COLO668 (cell line): ENCODE measurements at regions not wholly inside any gene's neighbourhood (a gene's known extent, or its start where the extent isn't known, plus 50 kb on each side); places are given as distances from the start of the nearest gene placed in this dataset.
A peak's percentile ranks its signal among the peaks of the same experiment; 100 is the strongest.
"Not testable (repeated sequence)": the region's sequence is repeated elsewhere in the genome, so short reads cannot be mapped to it uniquely, and the experiment has no call there.

Experiments used
- DNase-seq: peaks from one replicate; lab custom pipeline; 2025; ENCODE audit not compliant: unreplicated experiment; lab: John Stamatoyannopoulos, UW

DNA sequence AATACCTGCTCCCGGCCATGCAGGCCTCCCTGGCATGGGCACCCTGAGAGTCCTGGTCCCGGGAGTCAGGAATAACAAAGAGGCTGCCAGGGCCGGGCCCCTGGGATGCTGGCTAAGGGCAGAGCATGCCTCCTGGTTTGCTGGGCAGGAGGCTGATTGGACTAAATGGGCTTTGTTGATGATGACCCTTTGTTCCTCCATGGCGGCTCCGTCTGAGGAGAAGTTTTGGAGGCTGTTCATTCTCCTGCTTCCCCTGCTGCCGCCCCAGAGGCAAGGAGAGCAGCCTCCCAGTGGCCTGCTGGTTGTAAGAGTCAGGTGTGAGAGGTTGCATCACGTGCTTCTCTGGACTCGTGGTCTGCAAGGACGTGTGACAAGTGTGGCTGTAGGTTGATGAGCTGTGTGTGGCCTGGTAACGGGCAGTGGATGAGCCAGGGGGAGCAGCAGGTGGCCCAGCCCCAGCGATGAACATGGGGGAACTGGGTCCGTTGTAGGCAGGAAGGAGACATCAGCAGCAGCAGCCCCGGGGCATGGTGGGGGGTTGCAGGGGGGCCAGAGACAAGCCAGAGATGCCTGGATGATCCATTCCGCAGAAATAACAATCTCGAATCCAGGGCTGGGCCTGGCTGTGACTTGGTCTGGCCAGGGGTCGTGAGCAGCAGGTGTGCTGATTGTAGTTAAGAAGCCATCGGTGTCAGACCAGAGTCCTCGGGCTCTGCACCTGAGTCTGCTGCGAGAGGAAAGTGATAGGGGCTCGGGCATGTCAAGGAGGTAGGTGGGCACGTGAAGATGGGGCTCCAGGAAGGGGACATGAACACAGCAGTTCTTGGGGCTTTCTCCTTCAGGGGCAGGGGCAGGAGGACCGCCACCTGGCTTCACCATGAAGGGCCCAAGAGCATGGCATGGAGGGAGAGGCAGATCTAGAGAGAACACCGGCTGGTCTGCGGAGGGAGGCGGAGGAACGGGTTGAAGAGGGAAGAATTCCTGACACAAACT, 101.4 kb downstream of the TNFRSF13B start:
- DNase-seq, result no peak

DNA sequence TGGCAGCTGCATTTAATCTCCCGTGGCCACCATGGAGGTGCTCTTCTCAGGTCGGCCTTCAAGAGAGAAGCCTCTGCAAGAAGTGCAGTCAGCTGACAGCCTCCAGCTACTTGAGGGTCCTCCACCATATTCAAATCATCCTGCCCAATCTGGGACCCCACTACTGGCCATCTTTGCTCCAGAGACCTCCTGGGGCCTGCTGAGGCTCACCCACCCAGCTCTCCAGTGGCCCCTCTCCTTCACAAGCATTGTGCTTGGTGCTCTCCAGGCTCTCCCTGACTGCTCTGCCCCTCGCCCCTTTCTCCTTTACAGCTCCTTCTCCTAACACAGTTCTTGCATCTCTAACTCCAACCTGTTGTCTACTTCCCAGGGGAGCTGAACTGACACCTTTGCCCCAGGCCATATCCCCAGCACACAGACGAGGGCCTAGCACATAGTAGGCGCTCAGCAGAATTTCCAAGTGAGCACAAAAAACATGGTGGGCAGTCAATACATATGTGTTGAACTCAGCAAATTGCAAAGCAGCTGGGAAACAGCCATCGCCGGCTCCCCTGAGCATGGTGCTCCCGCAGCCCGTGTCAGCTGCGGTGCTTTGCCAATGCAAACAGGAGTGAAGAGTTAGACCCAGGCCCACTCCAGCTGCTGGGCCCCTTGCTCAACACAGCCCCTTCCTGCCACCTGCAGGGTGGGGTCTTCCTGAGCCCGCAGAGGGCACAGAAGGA, 102.2 kb downstream of the TNFRSF13B start:
- DNase-seq, result not testable (repeated sequence)

DNA sequence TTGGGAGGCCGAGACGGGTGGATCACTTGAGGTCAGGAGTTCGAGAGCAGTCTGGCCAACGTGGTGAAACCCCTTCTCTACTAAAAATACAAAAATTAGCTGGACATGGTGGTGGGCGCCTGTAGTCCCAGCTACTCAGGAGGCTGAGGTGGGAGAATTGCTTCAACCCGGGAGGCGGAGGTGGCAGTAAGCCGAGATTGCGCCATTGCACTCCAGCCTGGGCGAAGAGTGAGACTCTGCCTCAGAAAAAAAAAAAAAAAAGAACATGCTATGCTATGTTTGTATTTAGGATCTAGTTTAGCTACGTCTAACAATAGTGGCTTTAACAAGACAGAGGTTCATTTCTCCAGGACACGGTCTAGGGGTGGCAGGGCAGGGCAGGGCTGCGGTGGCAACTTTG, 103.3 kb downstream of the TNFRSF13B start:
- not testable (repeated sequence) for DNase-seq

DNA sequence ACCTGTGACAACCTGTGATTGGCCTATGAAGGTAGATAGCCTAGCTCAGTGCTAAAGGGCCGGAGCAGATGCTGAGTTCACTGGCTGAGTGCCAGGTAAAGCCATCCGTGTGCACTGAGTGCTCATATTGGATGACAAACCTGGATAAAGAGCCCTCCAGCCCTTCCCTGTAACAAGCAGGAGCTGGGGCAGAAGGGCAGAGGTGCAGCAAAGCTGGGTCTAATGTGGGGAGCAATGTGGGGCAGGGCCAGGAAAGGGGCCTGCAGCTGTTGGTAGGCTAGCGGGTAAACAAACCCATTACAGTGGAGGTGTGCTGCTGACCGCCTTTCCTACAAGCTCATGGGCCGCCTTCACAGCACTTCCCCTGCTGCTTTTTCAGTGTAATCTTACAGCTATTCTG, 104.4 kb downstream of the TNFRSF13B start:
- peak; percentile 34 for DNase-seq

DNA sequence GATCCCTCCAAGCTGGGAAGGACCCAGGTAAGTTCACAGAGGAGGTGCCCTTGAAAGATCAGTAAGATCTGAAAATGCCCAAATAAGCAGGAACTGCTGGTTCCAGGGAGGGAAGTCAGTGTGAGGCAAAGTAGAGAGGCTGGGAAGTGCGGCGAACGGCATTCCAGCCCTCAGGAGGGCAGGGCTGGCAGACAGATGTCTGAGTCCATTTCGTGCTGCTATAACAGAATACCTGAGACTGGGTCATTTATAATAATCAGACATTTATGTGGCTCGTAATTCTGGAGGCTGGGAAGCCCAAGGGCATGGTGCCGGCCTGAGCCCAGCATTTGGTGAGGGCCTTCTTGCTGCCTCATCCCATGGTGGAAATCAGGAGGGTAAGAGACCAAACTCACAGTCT, 105.1 kb downstream of the TNFRSF13B start:
- DNase-seq, result not testable (repeated sequence)

DNA sequence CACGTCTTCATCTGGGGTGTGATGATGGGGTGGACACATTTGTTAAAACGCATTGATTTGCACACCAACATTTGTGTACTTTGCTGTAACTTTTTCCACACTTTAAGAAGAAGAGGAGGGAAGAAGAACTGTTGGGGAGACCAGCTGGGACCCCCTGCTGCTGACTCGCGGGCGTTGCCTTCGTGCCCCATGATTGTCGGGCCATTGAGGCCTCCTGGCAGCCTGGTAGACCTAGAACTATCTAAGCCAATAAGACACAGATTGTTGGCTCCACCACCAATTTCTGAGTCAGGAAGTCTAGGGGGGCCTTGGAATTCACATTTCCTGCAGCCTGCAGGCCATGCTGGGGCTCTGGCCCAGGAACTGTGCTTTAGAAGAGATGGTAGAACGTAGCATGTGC, 105.5 kb downstream of the TNFRSF13B start:
- DNase-seq, result no peak

DNA sequence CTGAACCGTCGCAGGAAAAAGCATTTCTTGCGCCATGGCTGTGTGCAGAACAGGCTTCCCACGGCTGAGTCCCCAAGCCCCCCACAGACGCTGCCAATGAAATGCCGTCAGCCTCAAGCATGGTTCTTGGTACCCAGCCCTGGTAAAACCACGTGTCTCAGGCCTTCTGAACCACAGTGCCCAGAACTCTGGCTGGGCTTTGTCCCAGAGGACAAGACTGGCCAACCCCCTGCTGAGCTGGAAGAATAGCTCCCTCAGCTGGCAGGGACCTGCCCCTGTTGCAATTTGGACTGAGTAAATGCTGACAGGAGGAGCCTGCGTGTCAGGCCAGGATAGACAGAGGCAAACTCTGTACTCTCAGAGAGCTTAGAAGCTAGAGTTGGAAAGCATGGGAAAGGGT, 106.2 kb downstream of the TNFRSF13B start:
- not testable (repeated sequence) for DNase-seq

DNA sequence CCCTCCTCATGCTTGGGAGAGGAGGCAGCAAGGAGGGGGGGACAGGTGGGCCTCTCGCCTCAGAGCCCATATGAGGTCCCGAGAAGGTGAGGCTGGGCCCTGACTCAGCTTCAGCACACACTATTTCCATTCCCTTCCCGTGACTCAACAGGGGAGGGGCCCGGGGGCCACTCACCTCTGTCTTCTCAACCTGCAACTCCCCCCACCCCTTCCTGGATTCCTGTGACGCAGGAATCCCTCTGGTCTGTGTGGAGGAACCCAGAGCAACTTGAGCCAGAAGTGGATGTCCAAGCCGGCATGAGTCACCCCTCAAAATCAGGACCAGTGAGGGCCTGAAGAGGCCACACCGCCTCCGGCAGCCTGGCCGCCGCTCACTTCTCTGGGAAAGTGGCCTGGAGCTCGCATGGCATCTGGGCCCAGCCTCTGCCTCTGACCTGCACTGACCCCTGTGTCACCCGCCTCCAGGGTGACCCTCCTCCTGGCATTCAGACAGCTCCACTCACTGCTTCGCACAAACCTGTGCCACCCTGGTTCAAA, 106.8 kb downstream of the TNFRSF13B start:
- not testable (repeated sequence) for DNase-seq

DNA sequence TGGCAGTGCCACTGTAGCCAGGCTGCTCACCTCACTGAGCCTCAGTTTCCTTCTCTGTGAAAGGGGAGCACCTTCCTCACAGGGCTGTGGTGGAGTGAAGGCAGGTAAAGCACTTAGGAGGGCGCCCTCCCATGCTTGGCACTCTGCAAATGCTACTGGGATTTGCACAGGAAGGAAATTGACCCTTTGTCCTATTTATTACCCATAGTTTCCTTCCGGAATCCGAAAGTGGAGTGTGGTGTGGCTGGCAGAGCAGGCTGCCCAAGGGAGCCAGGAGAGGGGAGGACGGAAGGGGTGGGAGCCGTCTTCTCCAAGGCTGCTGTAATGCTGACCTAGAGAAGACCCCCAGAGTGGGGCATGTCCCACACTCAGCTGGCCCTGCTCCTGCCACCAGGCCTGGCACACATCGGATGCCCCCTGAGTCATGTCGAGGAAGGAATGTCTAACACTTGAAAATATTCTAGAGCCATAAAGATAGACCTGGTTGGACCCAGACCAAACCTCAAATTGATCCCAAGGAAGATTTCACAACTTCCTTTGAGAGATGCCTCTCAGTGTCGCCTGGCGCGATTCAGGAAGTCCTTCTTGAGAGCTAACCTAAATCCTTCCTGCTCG, 107.3 kb downstream of the TNFRSF13B start:
- DNase-seq, result not testable (repeated sequence)

DNA sequence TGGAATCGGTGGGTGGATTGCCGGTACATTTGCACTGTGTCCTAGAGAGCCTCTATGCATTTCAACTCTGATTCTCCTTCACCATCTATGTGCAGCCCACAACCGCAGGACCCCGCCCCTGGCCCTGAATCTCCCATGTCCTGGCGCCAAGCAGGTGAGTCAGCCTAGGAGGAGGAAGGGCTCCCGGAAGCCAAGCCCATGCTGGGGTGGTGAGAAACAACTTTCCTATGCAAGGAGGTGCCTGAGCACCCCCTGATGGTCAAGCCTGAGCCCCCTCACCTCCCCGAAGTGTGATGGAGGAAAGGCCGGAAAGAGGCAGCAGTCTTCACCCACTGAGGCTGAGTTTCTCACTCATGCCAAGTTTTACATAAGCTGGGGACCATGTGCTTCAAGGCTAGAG, 110.8 kb downstream of the TNFRSF13B start:
- DNase-seq, result not testable (repeated sequence)

DNA sequence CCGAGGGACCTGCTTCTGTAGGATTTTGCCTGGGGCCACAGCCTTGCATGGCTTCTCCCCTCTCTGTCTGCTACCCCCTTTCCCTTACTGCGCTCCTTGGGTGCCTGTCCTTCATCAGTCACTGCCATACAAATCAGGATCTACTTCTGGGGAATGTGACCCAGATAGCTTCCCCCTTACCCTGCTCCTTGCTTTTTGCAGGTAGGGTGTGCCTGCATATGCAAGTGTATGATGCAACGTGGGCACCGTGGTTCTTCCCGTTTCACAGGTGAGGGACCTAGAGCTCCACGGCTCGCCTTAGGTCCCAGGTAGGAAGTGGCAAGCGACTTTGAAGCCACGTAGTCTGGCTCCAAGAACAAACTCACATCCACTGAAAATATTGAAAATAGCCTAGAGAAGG, 111.5 kb downstream of the TNFRSF13B start:
- not testable (repeated sequence) for DNase-seq

DNA sequence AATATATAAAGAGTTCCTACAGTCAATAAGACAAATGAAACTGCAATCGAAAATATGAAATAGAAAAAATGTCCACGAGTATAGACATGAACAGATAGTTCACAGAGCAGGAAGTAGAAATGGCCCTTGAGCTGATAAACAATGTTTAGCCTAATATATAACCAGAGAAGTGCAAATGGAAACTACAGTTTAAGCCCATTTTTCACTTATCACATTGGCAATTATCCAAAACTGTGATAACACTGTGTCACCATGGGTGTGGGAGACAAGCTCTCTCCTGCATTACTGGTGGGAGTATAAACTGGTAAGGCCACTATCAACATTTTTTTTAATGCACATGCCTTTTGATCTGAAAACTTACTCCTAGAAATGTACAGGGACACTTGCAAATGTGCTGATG, 112.4 kb downstream of the TNFRSF13B start:
- DNase-seq, result not testable (repeated sequence)

DNA sequence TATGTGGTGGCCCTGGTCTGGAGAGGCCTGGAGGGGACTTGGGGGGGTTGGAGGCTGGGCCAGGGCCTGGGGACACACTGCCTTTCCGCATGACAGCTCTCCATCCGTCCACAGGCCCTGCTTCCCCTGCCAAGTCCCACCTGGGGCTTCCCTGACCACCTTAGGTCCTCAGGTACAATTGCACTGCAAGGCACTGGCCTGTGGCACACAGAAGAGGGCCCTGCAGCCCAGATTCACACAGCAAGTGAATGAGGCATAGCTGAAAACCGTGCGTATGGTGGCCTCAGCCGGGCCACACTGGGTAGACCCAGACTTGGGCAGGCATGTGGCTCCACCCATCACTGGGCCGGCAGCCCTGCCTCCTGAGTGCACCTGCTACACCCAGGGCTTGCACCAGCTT, 114.2 kb downstream of the TNFRSF13B start:
- not testable (repeated sequence) for DNase-seq

DNA sequence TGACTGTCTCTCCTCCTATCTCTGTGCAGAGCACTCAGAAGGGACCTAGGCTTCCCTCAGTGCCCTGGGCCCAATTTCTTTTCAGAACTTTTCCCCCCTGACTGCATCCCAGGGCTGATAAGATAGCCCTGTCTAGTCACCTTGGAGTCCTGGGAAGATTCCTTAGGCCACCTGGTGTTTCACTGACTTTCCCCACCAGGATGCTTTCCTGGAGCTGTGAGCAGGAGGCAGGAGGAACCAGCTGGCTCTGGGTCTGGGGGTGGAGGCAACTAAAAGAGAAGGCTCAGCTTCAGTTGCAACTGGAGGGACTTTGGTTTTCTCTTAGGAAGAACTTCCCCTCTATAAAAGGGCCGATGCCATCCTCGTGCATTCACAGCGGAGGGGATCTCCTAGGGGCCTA, 115.1 kb downstream of the TNFRSF13B start:
- DNase-seq, result not testable (repeated sequence)

DNA sequence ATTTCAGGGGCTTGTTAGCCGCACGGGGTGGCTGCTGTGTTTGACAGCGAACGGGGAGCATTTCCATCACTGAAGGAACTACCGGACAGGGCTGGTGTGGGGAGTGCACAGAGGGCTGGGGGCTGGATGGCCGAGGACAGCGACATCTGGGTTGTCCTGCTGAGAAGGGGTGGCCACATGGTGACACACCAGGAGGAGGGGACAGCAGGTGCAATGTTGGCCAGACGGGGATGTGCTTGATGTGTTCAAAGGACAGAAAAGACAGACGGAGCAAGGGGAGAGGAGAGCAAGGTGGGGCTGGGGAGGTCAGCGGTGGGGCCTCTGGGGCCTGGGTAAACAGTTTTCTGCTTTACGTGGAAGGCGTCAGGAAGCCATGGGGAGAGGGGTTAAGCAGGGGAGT, 115.7 kb downstream of the TNFRSF13B start:
- not testable (repeated sequence) for DNase-seq

DNA sequence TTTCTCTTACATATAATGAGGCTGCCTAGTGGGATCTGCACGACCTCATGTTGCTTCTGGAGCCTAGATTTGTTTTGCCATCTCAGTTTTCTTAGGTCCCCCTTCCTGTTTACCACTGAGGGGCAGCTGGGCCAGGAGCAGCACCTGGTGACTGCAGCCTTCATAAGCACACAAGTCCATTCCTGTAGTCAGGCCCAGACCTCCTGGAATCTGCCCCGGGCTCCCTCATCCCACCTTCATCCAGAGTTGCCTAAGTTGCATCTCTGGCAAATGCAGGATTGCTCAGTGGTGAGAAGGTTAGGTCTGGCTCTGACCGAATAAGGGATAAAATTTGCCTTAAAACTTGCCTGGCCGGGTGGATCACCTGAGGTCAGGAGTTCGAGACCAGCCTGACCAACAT, 117.3 kb downstream of the TNFRSF13B start:
- not testable (repeated sequence) for DNase-seq

DNA sequence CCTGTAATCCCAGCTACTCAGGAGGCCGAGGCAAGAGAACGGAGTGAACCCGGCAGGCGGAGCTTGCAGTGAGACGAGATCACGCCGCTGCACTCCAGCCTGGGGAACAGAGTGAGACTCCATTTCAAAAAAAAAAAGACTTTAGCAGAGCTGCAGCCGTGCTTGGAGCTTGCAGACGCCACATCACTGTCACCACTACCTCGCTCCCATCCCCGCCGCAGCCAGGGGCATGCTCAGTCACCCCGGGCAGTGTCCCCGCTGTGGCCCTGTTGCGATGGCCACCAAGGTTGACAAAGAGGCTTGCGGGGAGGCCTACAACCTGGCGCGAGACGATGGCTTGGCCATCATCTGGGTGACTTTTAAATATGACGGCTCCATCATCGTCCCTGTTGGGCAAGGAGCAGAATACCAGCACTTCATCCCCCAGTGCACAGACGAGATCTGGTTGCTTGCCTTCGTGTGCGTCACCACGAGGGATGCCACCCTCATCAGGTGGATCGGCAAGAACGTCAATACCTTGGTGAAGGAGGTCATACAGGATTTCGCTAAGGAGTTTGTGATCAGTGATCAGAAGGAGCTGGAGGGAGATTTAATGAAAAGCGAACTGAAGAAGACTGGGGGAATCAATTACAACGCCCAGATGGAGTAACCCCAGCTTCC, 118.1 kb downstream of the TNFRSF13B start:
- DNase-seq, result no peak

DNA sequence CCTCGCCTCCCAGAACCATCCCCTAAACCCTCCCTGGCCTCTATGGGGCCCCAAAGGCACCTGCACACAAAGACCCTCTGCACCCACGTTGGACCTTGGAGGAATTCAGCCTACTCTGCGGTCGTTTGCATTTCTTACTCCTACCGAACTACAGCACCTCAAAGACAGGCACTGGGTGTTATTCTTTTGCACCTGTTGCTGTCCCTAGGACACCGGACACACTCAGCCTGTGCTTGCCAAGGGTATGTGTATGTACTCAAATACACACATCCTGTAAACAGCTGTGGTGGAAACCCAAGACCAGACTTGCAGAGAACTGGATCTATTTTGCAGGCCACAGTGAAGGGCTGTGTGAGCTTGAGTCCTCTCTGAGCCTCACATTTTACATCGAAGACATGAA, 122.1 kb downstream of the TNFRSF13B start:
- DNase-seq, result not testable (repeated sequence)

DNA sequence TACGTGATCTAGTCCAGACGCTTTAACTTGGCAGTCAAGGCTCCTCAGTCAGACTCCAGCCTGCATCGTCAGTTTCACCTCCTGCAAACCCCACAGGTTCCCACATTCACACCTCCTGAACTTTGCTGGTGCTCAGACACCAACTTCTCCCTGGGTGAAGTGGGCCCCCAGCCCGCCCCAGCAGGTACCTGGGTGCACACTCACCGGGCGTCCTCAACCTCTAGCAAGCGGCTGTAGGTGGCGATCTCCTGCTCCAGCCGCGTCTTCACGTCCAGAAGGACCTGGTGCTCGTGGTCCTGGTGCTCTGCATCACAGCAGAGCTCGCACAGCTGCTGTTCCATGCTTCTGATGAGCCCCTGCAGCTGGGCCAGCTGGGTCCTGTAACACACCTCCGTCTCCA, 122.9 kb downstream of the TNFRSF13B start:
- DNase-seq, result not testable (repeated sequence)

DNA sequence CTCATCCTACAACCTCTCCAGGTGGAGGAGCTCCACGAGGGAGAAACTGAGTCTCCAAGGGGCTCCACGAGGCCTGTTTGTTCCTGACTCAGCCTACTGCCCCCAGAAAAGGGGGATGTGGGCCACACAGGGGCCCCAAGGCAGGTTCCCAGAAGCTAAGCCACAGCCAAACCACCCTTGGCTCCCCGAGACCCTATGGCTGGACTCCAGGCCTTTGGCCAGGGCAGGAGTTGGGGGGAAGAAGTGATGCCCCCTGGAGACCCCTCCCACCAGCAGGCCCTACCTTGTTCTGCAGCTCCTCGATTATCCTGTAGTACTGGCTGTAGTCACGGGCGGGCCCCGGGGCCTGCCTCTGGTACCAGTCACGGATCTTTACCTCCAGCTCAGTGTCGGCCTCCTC, 126.8 kb downstream of the TNFRSF13B start:
- not testable (repeated sequence) for DNase-seq

DNA sequence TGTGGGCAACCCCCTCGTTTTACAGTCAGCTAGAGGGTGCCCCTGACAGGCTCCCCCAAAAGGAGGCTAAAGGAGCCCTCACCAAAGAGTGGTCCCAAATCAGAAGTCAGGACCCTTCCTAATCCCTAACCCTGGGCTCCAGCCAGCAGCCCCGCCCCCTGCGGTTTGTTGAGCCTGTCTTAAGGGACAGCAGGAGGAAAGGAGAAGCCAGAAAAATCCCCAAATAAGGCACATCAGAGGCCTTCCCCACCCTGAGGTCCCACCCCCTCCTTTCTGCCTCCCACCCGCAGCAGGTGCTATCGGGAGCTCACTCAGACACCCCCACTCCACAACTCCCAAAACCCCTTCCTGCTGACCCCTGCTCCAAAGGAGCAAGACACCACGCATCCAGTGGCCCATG, 127.2 kb downstream of the TNFRSF13B start:
- not testable (repeated sequence) for DNase-seq
